ENCODE measurements at regions not wholly inside any gene's neighbourhood (a gene's known extent, or its start where the extent isn't known, plus 50 kb on each side); places are given as distances from the start of the nearest gene placed in this dataset.

DNA sequence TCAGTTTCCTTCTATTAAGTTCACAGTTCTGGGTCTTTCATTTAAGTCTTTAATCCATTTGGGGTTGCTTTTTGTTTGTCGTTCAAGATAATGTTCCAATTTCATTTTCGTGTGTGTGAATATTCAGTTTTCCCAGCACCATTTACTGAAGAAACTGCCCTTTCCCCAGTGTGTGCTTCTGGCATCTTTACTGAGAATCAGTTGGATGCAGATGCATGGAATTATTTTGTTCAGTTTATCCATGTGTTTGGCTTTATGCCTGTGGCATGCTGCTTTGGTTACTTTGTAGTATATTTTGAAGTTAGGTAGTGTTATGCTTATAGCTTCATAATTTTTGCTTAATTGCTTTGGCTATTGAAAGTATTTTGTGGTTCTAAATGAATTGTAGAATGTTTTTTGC lies 163.8 kb upstream of the HDX start:
- DNase-seq (ENCODE audit: low spot score) = no peak
- no peak overlapping the region for H3K4me3 ChIP-seq (ENCODE audit: low read depth in 1 of 3, low read length in 3 of 3)
- no peaks in the 10 kb centered on the region for H3K27me3 ChIP-seq (ENCODE audit: control insufficient read depth in 4 of 4, insufficient read depth in 4 of 4, low read length in 3 of 4)
- 68% methylated on average over 2 of the region's 2 CpGs for WGBS
- H3K9ac ChIP-seq (ENCODE audit: low read depth in 1 of 2, low read length in 2 of 2) = no peak overlapping the region
- H3K27ac ChIP-seq (ENCODE audit: low read depth in 1 of 2, low read length in 2 of 2) = no peak overlapping the region
- H3K9me3 ChIP-seq (ENCODE audit: control insufficient read depth in 4 of 4, low read length in 3 of 4) = no peaks in the 10 kb centered on the region
- TF ChIP-seq GABPA (IDR thresholded peaks at IDR 0.05 in 1 of 2, conservative IDR thresholded peaks at IDR 0.05 in 1 of 2) (no peak), EGR1 (IDR thresholded peaks at IDR 0.05; ENCODE audit: low read depth in 2 of 2) (no peak)
- H3K4me1 ChIP-seq (ENCODE audit: control insufficient read depth in 4 of 4, insufficient read depth in 4 of 4, low read length in 3 of 4) = no peaks in the 10 kb centered on the region
- H3K36me3 ChIP-seq (ENCODE audit: control insufficient read depth in 4 of 4, insufficient read depth in 3 of 4, low read depth in 1 of 4, low read length in 3 of 4) = no peaks in the 10 kb centered on the region

GRCh38 chrX:84690228-84690627 lies 188.0 kb upstream of the HDX start:
- Histone ChIP-seq H3K27me3 (ENCODE audit: control insufficient read depth in 4 of 4, insufficient read depth in 4 of 4, low read length in 3 of 4) (no peaks in the 10 kb centered on the region), H3K9me3 (ENCODE audit: control insufficient read depth in 4 of 4, low read length in 3 of 4) (no peaks in the 10 kb centered on the region), H3K4me3 (ENCODE audit: low read depth in 1 of 3, low read length in 3 of 3) (no peak overlapping the region), H3K27ac (ENCODE audit: low read depth in 1 of 2, low read length in 2 of 2) (no peak overlapping the region), H3K4me1 (ENCODE audit: control insufficient read depth in 4 of 4, insufficient read depth in 4 of 4, low read length in 3 of 4) (no peaks in the 10 kb centered on the region), H3K36me3 (ENCODE audit: control insufficient read depth in 4 of 4, insufficient read depth in 3 of 4, low read depth in 1 of 4, low read length in 3 of 4) (no peaks in the 10 kb centered on the region), H3K9ac (ENCODE audit: low read depth in 1 of 2, low read length in 2 of 2) (no peak overlapping the region)
- WGBS = 58% methylated on average over 1 of the region's 1 CpG
- TF ChIP-seq RAD21 (IDR thresholded peaks at IDR 0.05) = no peak
- no peak for TF ChIP-seq HNF4G (IDR thresholded peaks at IDR 0.05)
- TF ChIP-seq RXRA (IDR thresholded peaks at IDR 0.05) = no peak
- TF ChIP-seq JUND (IDR thresholded peaks at IDR 0.05) = no peak
- TF ChIP-seq FOXA1 (IDR thresholded peaks at IDR 0.05) = no peak
- no peak for DNase-seq (ENCODE audit: low spot score)

DNA sequence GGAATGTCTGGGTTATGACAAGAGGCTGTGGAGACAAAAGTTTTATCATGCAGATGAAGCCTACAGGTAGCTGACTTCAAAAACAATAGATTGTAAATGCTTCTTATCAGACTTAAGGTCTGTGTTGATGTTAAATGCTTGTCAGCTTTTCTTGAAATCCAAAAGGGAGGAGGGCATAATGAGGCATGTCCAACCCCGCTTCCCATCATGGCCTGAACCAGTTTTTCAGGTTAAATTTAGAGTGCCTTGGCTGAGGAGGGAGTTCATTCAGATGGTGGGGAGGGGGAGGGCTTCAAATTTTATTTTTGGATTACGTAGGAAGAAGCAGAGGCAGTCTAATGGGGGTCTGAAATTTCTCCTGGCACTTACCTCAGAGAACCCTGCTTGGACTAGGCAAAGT lies 207.7 kb upstream of the HDX start:
- H3K27me3 ChIP-seq (ENCODE audit: control insufficient read depth in 4 of 4, insufficient read depth in 4 of 4, low read length in 3 of 4) = no peaks in the 10 kb centered on the region
- H3K9me3 ChIP-seq (ENCODE audit: control insufficient read depth in 4 of 4, low read length in 3 of 4) = no peaks in the 10 kb centered on the region
- no peak overlapping the region for H3K4me3 ChIP-seq (ENCODE audit: low read depth in 1 of 3, low read length in 3 of 3)
- no peak for TF ChIP-seq SP1 (IDR thresholded peaks at IDR 0.05)
- TF ChIP-seq HNF4A (conservative IDR thresholded peaks at IDR 0.05) = no peak
- no peak for TF ChIP-seq ZBTB33 (IDR thresholded peaks at IDR 0.05)
- no peak for TF ChIP-seq HNF4G (IDR thresholded peaks at IDR 0.05)
- no peak for TF ChIP-seq NR2F2 (IDR thresholded peaks at IDR 0.05)
- TF ChIP-seq JUND (IDR thresholded peaks at IDR 0.05) = no peak
- no peak for TF ChIP-seq RAD21 (IDR thresholded peaks at IDR 0.05)
- no peak for TF ChIP-seq CTCF (IDR thresholded peaks at IDR 0.05; ENCODE audit: low read depth, low read length, missing input control)
- no peak for TF ChIP-seq GABPA (IDR thresholded peaks at IDR 0.05 in 1 of 2, conservative IDR thresholded peaks at IDR 0.05 in 1 of 2)
- no peak for TF ChIP-seq EGR1 (IDR thresholded peaks at IDR 0.05; ENCODE audit: low read depth in 2 of 2)
- no peak for TF ChIP-seq FOXA2 (IDR thresholded peaks at IDR 0.05)
- H3K36me3 ChIP-seq (ENCODE audit: control insufficient read depth in 4 of 4, insufficient read depth in 3 of 4, low read depth in 1 of 4, low read length in 3 of 4) = no peaks in the 10 kb centered on the region
- H3K4me1 ChIP-seq (ENCODE audit: control insufficient read depth in 4 of 4, insufficient read depth in 4 of 4, low read length in 3 of 4) = no peaks in the 10 kb centered on the region
- no peak for DNase-seq (ENCODE audit: low spot score)
- H3K27ac ChIP-seq (ENCODE audit: low read depth in 1 of 2, low read length in 2 of 2) = no peak overlapping the region
- no peak overlapping the region for H3K9ac ChIP-seq (ENCODE audit: low read depth in 1 of 2, low read length in 2 of 2)
- WGBS = 85% methylated on average over 2 of the region's 2 CpGs
